ENCODE measurements at regions not wholly inside any gene's neighbourhood (a gene's known extent, or its start where the extent isn't known, plus 50 kb on each side); places are given as distances from the start of the nearest gene placed in this dataset.
"Not testable (repeated sequence)": the region's sequence is repeated elsewhere in the genome, so short reads cannot be mapped to it uniquely, and the experiment has no call there.

- H4K20me1 ChIP-seq (ENCODE audit: insufficient read depth, low read depth, low read length): no peaks in the 10 kb centered on the region
- H2AFZ ChIP-seq (ENCODE audit: low read length): no peak overlapping the region
- H3K27me3 ChIP-seq (ENCODE audit: low read length): no peaks in the 10 kb centered on the region
- no peaks in the 10 kb centered on the region for H3K4me1 ChIP-seq (ENCODE audit: low read length)
- H3K9me3 ChIP-seq (ENCODE audit: low read length): peaks cover 19% of the 10 kb centered on the region
- H3K4me3 ChIP-seq (ENCODE audit: low read length): no peak overlapping the region
- no peak for DNase-seq
- no peaks in the 10 kb centered on the region for H3K9me2 ChIP-seq (replicated peaks; ENCODE audit: insufficient read depth, low read length)
- no peak overlapping the region for H3K9ac ChIP-seq (ENCODE audit: low read length)
- no peak overlapping the region for H3K4me2 ChIP-seq (ENCODE audit: low read depth, low read length, poor library complexity, severe bottlenecking)
- H3K27ac ChIP-seq (ENCODE audit: low read length): no peak overlapping the region
- H3K79me2 ChIP-seq (ENCODE audit: low read length): no peaks in the 10 kb centered on the region
- H3K36me3 ChIP-seq (ENCODE audit: insufficient read depth, low read length): no peaks in the 10 kb centered on the region
Measured at GRCh38 chr15:96966554-96966953, 636.1 kb downstream of the NR2F2 start.

DNA sequence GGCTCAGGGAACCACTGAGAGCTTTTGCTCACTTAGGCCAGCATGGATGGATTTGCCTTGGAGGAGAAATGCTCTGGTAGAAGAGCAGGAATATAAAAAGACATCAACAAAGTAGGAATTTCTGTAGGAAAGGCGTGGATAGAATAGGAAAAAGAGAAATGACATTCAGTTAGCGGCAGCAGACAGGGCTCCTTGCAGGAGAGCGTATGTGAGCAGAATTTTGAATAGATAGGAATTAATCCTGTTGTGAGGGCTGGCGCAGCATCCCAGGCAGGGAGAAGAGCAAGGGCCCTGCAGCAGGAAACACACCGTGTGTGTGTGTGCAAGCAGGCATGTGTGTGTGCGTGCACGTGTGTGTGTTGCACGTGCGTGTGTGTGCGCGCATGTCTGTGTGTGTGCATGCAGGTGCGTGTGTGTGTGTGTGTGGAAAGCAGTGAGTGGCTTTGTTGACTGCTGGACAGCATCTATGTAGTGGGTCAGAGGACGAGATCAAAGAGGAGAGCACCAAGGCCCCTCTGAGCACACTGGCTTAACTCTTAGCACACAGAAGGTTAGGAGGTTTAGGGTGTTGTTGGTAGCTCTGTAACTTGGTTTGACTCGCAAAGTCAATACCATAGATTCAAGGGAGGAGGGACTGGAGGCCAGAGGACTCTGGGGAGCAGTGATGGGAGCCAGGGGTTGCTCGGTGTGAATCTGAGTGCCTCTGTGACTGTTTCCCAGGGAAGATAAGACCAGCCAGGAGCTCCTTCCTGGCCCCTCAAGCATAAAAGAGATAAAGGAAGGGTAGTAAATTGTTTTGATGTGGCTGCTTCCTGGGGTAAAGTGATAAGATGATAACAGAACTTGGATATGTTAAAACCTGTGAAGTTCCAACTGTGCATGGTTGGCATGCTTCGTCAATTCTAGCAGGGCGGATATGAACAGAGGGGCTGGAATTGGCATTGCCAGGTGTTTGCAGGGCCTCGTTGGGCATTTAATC lies 639.5 kb downstream of the NR2F2 start:
- no peaks in the 10 kb centered on the region for H3K4me1 ChIP-seq (ENCODE audit: low read length)
- no peaks in the 10 kb centered on the region for H3K9me2 ChIP-seq (replicated peaks; ENCODE audit: insufficient read depth, low read length)
- no peak overlapping the region for H3K27ac ChIP-seq (ENCODE audit: low read length)
- no peaks in the 10 kb centered on the region for H4K20me1 ChIP-seq (ENCODE audit: insufficient read depth, low read depth, low read length)
- peaks cover 33% of the 10 kb centered on the region for H3K9me3 ChIP-seq (ENCODE audit: low read length)
- no peaks in the 10 kb centered on the region for H3K79me2 ChIP-seq (ENCODE audit: low read length)
- H3K27me3 ChIP-seq (ENCODE audit: low read length): no peaks in the 10 kb centered on the region
- no peak overlapping the region for H3K9ac ChIP-seq (ENCODE audit: low read length)
- H2AFZ ChIP-seq (ENCODE audit: low read length): no peak overlapping the region
- H3K36me3 ChIP-seq (ENCODE audit: insufficient read depth, low read length): no peaks in the 10 kb centered on the region
- DNase-seq: no peak
- H3K4me3 ChIP-seq (ENCODE audit: low read length): no peak overlapping the region
- H3K4me2 ChIP-seq (ENCODE audit: low read depth, low read length, poor library complexity, severe bottlenecking): no peak overlapping the region

DNA sequence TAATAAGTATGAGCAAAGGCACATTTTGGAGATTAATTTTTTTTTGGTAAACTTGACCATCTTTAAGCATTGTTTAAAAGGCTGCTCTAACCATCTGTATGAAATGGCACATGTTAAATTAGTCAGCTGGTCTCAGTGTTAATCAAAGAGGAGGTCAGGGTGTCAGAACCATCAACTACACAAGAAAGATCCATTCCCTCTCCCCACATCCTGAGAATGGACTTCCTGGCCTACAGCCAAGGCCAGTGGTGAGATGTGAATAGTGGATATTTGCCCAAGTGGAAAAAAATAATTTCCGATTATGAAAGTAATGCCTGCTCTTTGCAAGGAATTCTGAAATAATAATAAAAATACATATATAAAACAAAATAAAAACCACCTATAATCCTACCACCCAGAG lies 641.7 kb downstream of the NR2F2 start:
- H3K9ac ChIP-seq (ENCODE audit: low read length): no peak overlapping the region

DNA sequence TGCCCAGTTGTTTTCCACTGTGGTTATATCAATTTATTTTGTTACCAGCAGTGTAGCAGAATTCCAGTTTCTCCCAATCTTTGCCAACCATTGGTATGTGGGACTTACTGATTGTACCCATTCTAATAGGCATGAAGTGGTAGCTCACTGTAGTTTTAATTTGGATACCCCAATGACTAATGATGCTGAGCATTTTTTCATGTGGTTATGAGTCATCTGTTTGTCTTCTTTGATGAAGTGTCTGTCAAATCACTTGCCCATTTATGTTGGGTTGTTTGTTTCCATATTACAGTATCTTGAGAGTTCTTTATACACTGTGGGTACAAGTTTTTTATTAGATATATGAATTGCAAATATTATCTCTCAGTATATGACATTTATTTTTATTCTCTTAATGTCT lies 644.3 kb downstream of the NR2F2 start:
- Histone ChIP-seq H3K27me3 (ENCODE audit: low read length) (no peaks in the 10 kb centered on the region), H2AFZ (ENCODE audit: low read length) (no peak overlapping the region), H3K9me2 (replicated peaks; ENCODE audit: insufficient read depth, low read length) (no peaks in the 10 kb centered on the region), H4K20me1 (ENCODE audit: insufficient read depth, low read depth, low read length) (no peaks in the 10 kb centered on the region), H3K9ac (ENCODE audit: low read length) (no peak overlapping the region), H3K79me2 (ENCODE audit: low read length) (no peaks in the 10 kb centered on the region), H3K4me2 (ENCODE audit: low read depth, low read length, poor library complexity, severe bottlenecking) (no peak overlapping the region), H3K4me1 (ENCODE audit: low read length) (no peaks in the 10 kb centered on the region), H3K36me3 (ENCODE audit: insufficient read depth, low read length) (no peaks in the 10 kb centered on the region), H3K9me3 (ENCODE audit: low read length) (peaks cover 42% of the 10 kb centered on the region), H3K4me3 (ENCODE audit: low read length) (no peak overlapping the region), H3K27ac (ENCODE audit: low read length) (no peak overlapping the region)
- DNase-seq: no peak

More for the DNA sequence above, 641.7 kb downstream of the NR2F2 start:
- no peaks in the 10 kb centered on the region for H3K27me3 ChIP-seq (ENCODE audit: low read length)
- no peak overlapping the region for H3K27ac ChIP-seq (ENCODE audit: low read length)
- H3K4me3 ChIP-seq (ENCODE audit: low read length): no peak overlapping the region
- H3K4me2 ChIP-seq (ENCODE audit: low read depth, low read length, poor library complexity, severe bottlenecking): no peak overlapping the region
- no peaks in the 10 kb centered on the region for H3K9me2 ChIP-seq (replicated peaks; ENCODE audit: insufficient read depth, low read length)
- H4K20me1 ChIP-seq (ENCODE audit: insufficient read depth, low read depth, low read length): no peaks in the 10 kb centered on the region
- no peaks in the 10 kb centered on the region for H3K4me1 ChIP-seq (ENCODE audit: low read length)
- H3K9me3 ChIP-seq (ENCODE audit: low read length): peaks cover 39% of the 10 kb centered on the region
- no peaks in the 10 kb centered on the region for H3K36me3 ChIP-seq (ENCODE audit: insufficient read depth, low read length)
- H2AFZ ChIP-seq (ENCODE audit: low read length): no peak overlapping the region
- H3K79me2 ChIP-seq (ENCODE audit: low read length): no peaks in the 10 kb centered on the region
- no peak for DNase-seq

DNA sequence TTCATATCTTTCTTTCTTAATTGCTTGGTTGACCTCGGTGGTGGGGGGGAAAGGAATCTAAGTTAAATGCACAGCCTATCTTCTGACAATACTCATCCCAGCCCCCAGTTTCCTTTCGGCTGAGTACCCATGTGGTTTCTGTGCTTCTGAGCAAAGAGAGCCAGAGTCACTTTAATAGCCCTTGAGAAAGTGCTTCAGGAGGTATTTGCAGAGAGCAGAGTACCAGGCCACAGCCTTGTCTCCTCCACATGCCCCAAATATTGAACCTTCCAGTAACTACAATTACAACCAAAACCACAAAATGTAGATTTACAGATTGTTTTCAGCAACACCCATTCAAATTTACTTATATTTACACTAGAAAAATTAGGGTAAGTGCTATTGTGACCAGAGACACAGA lies 647.4 kb downstream of the NR2F2 start:
- Histone ChIP-seq H3K79me2 (ENCODE audit: low read length) (no peaks in the 10 kb centered on the region), H3K36me3 (ENCODE audit: insufficient read depth, low read length) (no peaks in the 10 kb centered on the region), H3K9me2 (replicated peaks; ENCODE audit: insufficient read depth, low read length) (no peaks in the 10 kb centered on the region), H3K4me2 (ENCODE audit: low read depth, low read length, poor library complexity, severe bottlenecking) (no peak overlapping the region), H3K4me3 (ENCODE audit: low read length) (no peak overlapping the region), H3K27ac (ENCODE audit: low read length) (no peak overlapping the region), H3K9ac (ENCODE audit: low read length) (no peak overlapping the region), H3K9me3 (ENCODE audit: low read length) (peaks cover 41% of the 10 kb centered on the region), H3K4me1 (ENCODE audit: low read length) (no peaks in the 10 kb centered on the region), H4K20me1 (ENCODE audit: insufficient read depth, low read depth, low read length) (no peaks in the 10 kb centered on the region), H3K27me3 (ENCODE audit: low read length) (no peaks in the 10 kb centered on the region), H2AFZ (ENCODE audit: low read length) (no peak overlapping the region)
- no peak for DNase-seq

DNA sequence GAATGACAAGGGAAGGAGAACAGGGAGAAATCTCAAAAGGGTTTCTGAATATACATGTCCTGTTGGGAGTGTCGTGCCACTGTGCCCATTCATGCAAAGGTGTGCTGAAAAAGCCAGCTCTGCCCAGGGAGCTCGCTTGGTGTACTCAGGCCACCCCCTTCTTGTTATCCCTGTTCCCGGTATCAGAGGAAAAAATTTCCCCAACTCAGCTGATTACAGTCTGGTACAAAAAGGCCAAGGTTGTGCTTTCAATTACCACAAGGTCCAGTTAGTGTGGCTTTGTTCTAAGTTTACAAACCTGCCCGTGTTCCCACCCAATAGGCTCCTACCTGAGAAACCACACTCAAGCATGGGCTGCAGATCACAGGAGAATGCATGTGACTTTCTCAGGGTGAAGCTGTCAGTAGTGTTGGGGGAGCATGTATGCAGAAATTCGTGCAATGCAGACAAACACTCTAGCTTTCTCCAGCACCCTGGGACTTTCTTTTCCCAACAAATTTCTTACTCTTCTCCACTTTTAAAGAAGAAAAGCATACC lies 648.5 kb downstream of the NR2F2 start:
- H3K9me3 ChIP-seq (ENCODE audit: low read length): peaks cover 31% of the 10 kb centered on the region
- H3K36me3 ChIP-seq (ENCODE audit: insufficient read depth, low read length): no peaks in the 10 kb centered on the region
- H3K27me3 ChIP-seq (ENCODE audit: low read length): no peaks in the 10 kb centered on the region
- H3K9me2 ChIP-seq (replicated peaks; ENCODE audit: insufficient read depth, low read length): no peaks in the 10 kb centered on the region
- no peak overlapping the region for H3K4me3 ChIP-seq (ENCODE audit: low read length)
- H3K4me2 ChIP-seq (ENCODE audit: low read depth, low read length, poor library complexity, severe bottlenecking): no peak overlapping the region
- DNase-seq: no peak
- H3K4me1 ChIP-seq (ENCODE audit: low read length): no peaks in the 10 kb centered on the region
- H3K9ac ChIP-seq (ENCODE audit: low read length): no peak overlapping the region
- H4K20me1 ChIP-seq (ENCODE audit: insufficient read depth, low read depth, low read length): no peaks in the 10 kb centered on the region
- no peak overlapping the region for H2AFZ ChIP-seq (ENCODE audit: low read length)
- no peak overlapping the region for H3K27ac ChIP-seq (ENCODE audit: low read length)
- no peaks in the 10 kb centered on the region for H3K79me2 ChIP-seq (ENCODE audit: low read length)

DNA sequence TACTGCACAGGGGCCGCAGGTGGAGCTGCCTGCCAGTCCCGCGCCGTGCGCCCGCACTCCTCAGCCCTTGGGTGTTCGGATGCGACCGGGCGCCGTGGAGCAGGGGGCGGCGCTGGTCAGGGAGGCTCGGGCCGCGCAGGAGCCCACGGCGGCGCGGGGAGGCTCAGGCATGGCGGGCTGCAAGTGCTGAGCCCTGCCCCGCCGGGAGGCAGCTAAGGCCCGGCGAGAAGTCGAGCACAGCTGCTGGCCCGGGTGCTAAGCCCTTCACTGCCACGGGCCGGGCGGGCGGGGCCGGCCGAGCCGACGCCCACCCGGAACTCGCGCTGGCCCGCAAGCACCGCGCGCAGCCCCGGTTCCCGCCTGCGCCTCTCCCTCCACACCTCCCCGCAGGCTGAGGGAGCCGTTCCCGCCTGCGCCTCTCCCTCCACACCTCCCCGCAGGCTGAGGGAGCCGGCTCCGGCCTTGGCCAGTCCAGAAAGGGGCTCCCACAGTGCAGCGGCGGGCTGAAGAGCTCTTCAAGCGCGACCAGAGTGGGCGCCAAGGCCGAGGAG lies 653.7 kb downstream of the NR2F2 start:
- H4K20me1 ChIP-seq (ENCODE audit: insufficient read depth, low read depth, low read length); DNase-seq; H3K36me3 ChIP-seq (ENCODE audit: insufficient read depth, low read length); H3K4me2 ChIP-seq (ENCODE audit: low read depth, low read length, poor library complexity, severe bottlenecking); H3K27ac ChIP-seq (ENCODE audit: low read length); H3K27me3 ChIP-seq (ENCODE audit: low read length); H3K9ac ChIP-seq (ENCODE audit: low read length); H3K4me1 ChIP-seq (ENCODE audit: low read length); H3K4me3 ChIP-seq (ENCODE audit: low read length); H3K9me2 ChIP-seq (replicated peaks; ENCODE audit: insufficient read depth, low read length); H3K79me2 ChIP-seq (ENCODE audit: low read length); H2AFZ ChIP-seq (ENCODE audit: low read length): not testable (repeated sequence)
- H3K9me3 ChIP-seq (ENCODE audit: low read length): peaks cover 21% of the 10 kb centered on the region; the same call in 1 of the 2 replicates

DNA sequence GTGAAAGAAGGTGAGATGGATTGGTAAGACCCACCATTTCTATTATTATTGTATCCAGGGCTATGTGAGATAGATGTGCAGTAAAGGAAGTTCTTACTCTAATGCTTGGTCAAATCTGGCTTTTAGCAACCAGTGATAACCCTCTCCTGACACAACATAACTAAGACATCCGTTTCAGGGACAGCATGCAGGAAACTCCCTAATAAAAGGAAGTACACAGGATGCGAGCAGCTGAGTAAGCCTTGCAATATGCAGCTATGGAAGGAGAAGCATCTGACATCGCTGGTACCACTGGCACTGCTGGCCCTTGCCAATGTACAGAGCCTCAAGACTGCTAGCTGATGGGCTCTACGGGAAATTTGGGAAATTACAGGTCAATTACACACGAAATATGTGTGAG lies 662.3 kb downstream of the NR2F2 start:
- Histone ChIP-seq H3K9ac (ENCODE audit: low read length) (no peak overlapping the region), H3K27me3 (ENCODE audit: low read length) (no peaks in the 10 kb centered on the region), H3K4me1 (ENCODE audit: low read length) (no peaks in the 10 kb centered on the region), H4K20me1 (ENCODE audit: insufficient read depth, low read depth, low read length) (no peaks in the 10 kb centered on the region), H3K4me3 (ENCODE audit: low read length) (no peak overlapping the region), H3K9me2 (replicated peaks; ENCODE audit: insufficient read depth, low read length) (no peaks in the 10 kb centered on the region), H3K79me2 (ENCODE audit: low read length) (no peaks in the 10 kb centered on the region), H3K4me2 (ENCODE audit: low read depth, low read length, poor library complexity, severe bottlenecking) (no peak overlapping the region), H2AFZ (ENCODE audit: low read length) (no peak overlapping the region), H3K27ac (ENCODE audit: low read length) (no peak overlapping the region), H3K36me3 (ENCODE audit: insufficient read depth, low read length) (no peaks in the 10 kb centered on the region), H3K9me3 (ENCODE audit: low read length) (peaks cover 45% of the 10 kb centered on the region)
- DNase-seq: no peak

Data from Karpas-422 (cell line).